SW480 (cell line): ENCODE measurements at regions not wholly inside any gene's neighbourhood (a gene's known extent, or its start where the extent isn't known, plus 50 kb on each side); places are given as distances from the start of the nearest gene placed in this dataset.
"Not testable (repeated sequence)": the region's sequence is repeated elsewhere in the genome, so short reads cannot be mapped to it uniquely, and the experiment has no call there.

Source experiments
- DNase-seq: peaks from one replicate; pipeline ENCODE4 v3.0.0-alpha.2; 2016; ENCODE audit warnings: low spot score

DNA sequence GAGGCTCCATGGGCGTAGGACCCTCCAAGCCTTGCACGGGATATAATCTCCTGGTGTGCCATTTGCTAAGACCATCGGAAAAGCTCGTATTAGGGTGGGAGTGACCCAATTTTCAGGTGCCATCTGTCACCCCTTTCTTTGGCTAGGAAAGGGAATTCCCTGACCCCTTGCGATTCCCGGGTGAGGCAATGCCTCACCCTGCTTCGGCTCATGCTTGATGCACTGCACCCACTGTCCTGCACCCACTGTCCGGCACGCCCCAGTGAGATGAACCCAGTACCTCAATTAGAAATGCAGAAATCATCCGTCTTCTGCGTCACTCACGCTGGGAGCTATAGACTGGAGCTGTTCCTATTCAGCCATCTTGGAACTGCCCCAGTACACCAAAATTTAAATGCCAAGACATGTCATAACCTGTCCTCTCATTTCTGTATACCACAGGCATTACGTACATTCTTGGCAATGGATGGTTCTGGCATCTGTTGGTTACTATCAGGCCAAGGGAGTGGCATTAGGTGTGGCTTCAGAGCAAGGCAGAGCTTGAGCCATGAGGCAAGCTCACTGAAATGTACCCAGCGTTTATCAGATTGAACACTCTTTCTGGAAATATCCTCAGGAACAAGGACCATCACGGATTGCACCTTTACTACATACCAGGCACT lies 95.4 kb upstream of the GALNT18 start:
- no peak for DNase-seq

DNA sequence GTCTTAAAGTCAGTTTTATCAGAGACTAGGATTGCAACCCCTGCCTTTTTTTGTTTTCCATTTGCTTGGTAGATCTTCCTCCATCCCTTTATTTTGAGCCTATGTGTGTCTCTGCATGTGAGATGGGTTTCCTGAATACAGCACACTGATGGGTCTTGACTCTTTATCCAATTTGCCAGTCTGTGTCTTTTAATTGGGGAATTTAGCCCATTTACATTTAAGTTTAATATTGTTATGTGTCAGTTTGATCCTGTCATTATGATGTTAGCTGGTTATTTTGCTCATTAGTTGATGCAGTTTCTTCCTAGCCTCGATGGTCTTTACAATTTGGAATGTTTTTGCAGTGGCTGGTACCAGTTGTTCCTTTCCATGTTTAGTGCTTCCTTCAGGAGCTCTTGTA lies 93.3 kb upstream of the GALNT18 start:
- not testable (repeated sequence) for DNase-seq

DNA sequence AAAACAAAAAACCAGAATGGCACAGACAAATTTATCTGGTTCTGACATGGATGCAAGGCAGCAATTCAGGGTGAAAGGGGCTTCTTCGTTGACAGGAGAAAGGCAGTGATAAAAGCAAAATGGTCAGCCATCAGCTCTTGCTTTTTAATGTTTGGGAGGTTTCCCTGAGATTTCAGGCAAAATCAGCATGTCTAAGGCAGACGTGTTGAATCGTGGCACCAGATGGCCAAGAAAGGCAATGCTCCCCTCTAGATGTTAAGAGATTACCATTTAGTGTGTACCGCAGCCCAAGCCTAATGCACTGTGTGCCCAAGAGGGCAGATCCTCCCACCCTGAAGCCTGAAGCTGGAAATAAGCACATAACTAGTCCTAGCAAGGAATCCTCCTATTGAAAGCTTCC lies 88.8 kb upstream of the GALNT18 start:
- DNase-seq: no peak

DNA sequence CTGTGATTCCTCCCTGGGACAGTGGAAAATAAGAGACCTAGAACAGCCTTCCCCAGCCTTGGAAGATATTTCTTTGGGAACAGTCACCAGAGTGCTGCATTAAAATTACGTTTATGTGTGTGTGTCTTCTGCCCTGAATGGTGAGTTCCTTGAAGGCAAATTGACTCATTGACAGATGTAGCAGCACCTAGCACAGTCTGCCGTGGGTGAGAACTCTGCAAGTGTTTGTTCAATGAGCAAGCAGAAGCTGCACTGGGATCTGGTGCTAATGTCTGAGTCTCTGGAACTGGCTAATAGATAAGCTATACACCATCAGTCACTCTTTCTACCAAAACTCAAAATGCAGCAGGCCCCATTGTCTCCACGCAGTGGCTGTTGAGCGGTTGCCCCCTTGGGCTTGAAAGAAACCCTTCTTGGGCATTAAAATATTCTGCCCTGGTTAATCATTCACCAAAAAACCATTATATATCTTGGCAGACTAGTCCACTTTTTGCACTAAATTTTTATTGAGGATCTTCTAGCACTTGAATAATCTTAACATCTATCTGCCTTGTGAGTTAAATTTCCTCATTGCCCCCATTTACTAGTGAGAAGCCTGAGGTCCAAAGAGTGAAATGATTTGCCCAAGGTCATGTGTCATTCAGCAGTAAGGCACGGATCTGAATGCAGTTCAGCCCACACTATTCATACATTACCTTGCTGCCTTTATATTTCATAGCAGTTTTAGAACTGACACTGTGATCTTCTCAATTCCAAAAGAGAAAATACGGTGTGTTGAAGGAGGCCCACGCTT lies 87.8 kb upstream of the GALNT18 start:
- DNase-seq: no peak

DNA sequence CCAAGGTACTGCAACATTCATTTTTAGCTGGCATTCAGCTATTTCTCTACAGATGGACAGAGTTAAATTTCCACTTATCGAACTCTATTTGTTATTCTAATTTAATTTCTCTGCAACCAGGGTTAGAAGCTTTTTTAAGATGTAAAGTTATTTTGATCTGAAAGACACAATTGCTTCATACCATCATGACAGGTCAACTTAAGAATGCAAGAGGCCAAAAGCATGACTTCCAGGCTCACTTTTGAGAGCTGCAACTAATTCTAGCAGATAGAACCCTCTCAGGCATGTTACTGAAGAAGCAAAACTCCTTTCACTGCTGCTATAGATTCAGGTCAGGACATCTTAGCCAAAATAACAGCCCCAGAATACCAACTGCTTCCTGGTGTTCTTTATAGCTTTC lies 86.5 kb upstream of the GALNT18 start:
- DNase-seq: no peak

DNA sequence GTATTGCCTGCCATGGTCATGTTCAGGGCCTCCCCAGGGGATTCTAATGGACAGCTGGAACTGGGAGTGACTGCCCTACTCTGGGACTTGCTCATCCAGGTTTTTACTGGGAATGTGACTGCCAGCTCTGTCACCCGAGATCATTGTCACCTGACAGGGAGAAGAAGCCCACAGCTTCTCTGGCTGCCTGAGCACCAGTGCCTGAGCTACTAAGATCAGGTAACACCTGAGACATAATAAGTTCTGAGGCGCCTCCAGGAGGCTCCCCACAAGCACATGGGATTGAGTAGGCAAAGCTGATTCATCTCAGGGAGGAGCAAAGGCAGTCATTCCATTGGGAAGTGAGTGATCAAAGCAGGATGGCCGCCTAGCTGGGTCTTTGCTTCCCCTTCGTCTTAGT lies 84.2 kb upstream of the GALNT18 start:
- peak; percentile 43 for DNase-seq

DNA sequence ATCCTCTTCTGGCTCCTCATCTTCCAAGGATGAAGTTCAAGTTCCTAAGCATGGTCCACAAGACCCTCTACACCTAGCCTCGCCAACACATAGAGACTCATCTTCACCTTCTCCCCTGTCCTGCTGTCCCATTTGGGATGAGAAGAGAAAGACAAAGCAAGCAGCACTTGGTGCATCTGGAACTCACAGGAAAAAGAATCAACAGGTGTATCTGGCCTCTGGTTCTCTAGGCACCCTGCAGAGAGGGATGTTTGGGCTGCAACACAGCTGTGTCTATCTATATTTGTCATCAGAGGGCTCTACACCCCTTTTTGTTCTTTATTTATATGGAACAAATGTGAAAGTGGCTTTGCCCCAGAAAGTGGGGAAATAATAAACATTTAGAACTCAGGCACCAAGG lies 82.1 kb upstream of the GALNT18 start:
- DNase-seq: no peak

DNA sequence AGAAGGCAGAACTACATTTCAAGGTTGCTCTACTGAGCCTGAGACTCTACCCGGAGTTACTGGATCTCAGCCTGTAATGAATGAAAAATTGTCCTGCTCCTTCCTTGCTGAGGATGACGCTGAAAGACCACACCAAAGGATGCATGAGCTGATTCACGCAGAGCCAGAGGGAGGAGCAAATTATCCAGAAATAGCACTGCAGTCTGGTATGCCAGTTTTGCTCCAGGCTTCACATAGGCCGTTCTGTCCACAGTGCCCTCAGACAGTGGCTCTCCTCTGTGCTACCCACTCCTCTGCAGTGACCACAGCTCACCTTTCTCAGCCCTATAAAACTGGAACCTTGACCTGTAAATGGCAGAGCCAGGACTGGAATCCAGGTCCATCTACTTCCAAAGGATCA lies 79.3 kb upstream of the GALNT18 start:
- DNase-seq: peak; percentile 39

DNA sequence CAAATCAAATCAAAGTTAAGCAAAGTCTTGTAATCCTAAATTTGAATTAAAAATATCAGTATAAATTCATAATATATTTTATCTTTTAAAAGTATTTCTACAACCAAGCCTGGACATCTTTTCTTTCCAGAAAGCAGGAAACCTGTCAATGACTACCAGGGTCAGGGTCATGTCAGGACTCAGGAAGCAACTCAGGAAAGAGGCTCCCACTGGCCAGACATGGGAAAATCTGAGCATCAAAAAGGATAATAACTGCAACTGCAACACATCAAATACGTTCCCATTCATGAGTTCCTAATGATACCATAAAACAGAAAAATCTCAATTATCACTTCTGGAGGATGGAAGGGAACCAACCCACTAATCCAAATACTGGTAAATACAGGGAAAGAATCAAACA lies 76.0 kb upstream of the GALNT18 start:
- DNase-seq: no peak

DNA sequence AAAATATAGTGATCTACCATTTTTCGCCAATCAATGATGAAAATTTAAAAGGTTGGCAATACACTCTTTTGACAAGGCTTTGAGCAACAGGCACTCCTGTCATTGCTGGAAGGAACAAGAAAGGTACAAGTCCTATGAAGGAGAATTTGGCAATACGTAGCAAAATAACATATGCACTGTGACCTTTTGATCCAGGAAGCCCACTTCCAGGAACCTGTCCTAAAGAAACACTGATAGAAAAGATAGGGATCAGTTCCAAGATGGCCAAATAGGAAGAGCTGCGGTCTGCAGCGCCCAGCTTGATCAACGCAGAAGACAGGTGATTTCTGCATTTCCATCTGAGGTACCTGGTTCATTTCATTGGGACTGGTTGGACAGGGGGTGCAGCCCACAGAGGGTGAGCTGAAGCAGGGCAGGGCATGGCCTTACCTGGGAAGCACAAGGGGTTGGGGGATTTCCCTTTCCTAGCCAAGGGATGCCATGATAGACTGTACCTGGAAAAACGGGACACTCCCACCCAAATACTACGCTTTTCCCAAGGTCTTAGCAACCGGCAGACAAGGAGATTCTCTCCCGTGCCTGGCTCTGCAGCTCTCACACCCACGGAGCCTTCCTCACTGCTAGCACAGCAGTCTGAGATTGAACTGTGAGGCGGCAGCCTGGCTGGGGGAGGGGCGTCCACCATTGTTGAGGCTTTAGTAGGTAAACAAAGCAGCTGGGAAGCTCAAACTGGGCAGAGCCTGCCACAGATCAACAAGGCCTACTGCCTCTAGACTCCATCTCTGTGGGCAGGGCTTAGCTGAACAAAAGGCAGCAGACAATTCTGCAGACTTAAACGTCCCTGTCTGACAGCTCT lies 69.7 kb upstream of the GALNT18 start:
- no peak for DNase-seq

DNA sequence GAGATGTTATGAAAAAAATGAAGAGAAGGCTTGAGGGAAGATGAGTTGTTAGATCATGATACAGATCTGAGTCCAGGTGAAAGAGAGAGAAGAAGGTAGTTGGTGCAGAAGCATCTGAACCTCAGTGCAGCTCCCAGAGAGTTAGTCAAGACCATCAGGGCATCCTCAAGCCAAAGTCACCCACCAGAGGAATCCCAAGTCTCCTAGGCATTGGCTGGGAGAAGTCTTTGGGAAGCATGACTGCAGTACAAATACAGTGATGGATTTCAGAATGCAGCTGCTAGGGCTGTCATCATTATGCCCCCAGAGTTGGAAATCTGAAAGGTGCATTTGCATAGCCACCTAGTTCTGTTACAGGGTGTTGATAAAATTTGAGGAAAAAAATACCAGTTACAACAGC lies 59.7 kb upstream of the GALNT18 start:
- no peak for DNase-seq

DNA sequence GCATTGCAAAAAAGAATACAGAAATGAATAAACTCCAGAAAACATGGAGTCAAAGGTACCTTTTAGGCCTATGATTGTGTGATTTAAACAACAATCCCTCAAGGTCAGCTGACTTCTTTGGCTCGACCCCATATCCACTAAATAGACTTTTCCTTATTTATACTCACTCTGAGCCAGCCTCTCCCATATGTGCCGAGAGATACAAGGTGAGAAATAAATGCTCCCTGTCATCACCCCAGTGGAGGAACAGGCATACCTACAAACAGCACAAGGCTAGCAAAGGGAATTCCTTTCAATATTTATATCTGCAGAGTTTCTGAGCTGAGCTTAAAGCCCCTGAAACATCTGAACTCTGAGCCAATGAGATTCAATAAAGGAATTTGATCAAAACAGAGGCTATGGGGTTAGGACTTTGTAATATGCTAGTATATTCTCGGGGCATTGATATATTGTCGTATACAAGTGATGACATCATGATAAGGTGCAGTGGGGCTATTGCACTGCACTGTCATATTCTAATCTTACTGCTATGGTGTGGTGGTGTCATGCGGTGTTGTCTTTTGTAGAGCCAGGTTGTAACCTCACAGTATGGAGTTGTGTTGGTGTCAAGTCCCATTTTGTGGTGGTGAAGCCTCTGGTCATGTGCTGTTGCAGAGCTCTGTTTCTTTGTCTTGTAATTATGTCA lies 56.0 kb upstream of the GALNT18 start:
- DNase-seq: no peak

DNA sequence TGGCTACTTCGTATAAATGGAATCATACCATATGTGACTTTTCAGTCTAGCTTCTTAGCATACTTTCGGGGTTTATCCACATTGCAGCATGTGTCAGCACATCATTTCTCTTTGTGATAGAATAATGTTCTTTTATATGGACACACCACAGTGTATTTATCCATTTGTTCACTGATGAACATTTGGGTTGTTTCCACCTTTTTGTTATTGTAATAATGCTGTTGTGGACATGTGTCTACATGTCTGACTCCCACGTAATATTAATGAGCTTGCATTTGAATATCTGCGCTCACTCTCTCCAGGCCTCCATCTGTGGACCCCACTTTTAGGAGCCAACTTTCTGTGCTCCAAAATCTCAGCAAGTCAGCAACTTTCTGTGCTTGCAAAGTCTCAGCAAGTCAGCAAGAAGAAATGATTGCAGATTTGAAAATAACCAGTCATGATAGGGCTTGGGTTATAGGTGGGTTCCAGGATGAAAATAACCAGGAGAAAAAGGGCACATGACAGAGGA lies 53.9 kb upstream of the GALNT18 start:
- no peak for DNase-seq

DNA sequence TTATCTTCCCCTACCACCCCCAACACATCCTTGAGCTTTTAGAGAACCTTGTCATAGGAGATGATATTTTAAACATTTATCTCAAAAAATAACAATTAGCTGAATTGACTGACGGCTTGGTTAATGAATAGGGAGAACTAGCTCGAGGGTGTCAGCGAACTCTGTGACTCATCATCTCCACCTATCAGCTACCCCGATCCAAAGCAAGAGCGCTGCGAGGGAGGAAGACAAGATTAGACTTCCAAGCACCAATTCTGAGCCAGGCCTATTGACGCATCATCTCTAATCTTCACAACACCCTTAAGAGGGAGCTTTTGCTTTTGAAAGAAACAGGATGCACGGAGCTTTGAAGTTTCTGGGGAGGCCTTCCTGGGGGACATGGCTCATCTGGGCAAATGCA lies 51.0 kb upstream of the GALNT18 start:
- DNase-seq: no peak

DNA sequence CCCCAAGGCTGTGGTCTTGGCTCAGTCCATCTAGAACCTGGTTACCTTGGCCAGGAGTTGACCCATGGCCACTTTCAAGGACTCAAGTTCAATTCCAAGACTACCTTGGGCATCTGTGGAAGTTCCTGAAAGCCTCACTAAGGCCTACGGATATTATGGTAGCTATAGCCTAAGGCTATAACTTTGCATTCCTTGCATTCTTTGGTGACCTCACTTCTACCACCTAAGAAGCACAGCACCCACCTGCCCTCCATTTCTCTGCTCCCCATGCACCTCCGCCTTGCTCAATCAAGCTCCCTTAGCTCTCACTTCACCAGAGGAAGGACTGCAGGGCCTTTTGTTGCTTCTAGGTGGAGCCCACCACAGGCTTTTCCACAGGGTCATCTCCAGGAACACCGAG lies 50.3 kb upstream of the GALNT18 start:
- DNase-seq: no peak
